GM12891 (cell line): ENCODE measurements at regions not wholly inside any gene's neighbourhood (a gene's known extent, or its start where the extent isn't known, plus 50 kb on each side); places are given as distances from the start of the nearest gene placed in this dataset.

Experiments
- PAX5 ChIP-seq: IDR thresholded peaks from 2 replicates; pipeline ENCODE4 v1.6.1; 2011; ENCODE audit warnings: low read length, moderate library complexity, mild to moderate bottlenecking; ENCODE audit not compliant: insufficient read depth, severe bottlenecking
- POLR2A ChIP-seq: IDR thresholded peaks from 2 replicates; pipeline ENCODE4 v1.6.1; 2011; ENCODE audit warnings: low read depth, low read length, control low read depth
- POLR2AphosphoS5 ChIP-seq: IDR thresholded peaks from 2 replicates; pipeline ENCODE4 v1.6.1; 2011; ENCODE audit warnings: low read depth, low read length, control low read depth
- POU2F2 ChIP-seq: IDR thresholded peaks from 2 replicates; pipeline ENCODE4 v1.6.1; 2011; ENCODE audit warnings: low read depth, mild to moderate bottlenecking, control low read depth, low read length, moderate library complexity
- SPI1 ChIP-seq: IDR thresholded peaks from 2 replicates; pipeline ENCODE4 v1.6.1; 2011; ENCODE audit warnings: low read depth, low read length, control low read depth
- TAF1 ChIP-seq: IDR thresholded peaks from 2 replicates; pipeline ENCODE4 v1.6.1; 2011; ENCODE audit warnings: low read depth, low read length, control low read depth

- TF ChIP-seq POLR2A (no peak), POLR2AphosphoS5 (no peak), SPI1 (no peak), TAF1 (no peak), PAX5 (no peak), POU2F2 (no peak)
Measured at GRCh38 chr7:375321-375831, 85.4 kb downstream of the FOXL3 start.
